ENCODE measurements at regions not wholly inside any gene's neighbourhood (a gene's known extent, or its start where the extent isn't known, plus 50 kb on each side); places are given as distances from the start of the nearest gene placed in this dataset.
"Not testable (repeated sequence)": the region's sequence is repeated elsewhere in the genome, so short reads cannot be mapped to it uniquely, and the experiment has no call there.

DNA sequence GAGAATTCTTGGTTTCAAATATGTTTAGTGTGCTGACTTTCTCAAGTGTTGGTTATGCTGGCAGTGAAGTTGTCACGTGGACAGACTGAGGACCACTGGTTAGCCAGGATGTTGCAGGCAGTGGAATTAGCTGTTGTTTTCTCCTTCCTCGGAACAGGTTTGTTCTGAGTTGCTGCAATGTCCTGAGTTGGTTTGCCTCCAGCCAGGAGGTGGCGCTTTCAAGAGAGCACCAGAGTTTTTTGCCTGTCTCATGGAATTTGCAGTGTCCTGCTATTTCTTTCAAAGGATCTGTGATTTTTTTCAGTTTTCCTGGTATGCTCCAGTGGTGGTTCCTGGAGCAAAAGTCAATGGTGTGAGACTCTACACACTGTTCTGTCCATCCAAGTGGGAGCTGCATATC is 158.1 kb upstream of the CXorf66 start:
- intact Hi-C loops (cut with micrococcal nuclease; ENCODE audit: unreplicated experiment), result no loop called here
- BruUV-seq (replicated peaks), result no TSS peak
- CTCF ChIA-PET, result no interaction called here

DNA sequence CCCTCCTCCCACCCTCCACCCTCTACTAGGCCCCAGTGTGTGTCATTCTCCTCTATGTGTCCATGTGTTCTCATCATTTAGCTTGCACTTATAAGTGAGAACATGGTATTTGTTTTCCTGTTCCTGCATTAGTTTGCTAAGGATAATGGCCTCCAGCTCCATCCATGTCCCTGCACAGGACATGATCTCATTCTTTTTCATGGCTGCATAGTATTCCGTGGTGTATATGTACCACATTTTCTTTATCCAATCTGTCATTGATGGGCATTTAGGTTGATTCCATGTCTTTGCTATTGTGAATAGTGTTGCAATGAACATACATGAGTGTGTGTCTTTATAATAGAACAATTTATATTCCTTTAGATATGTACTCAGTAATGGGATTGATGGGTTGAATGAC is 148.7 kb upstream of the CXorf66 start:
- DNase-seq (ENCODE audit: low read depth, low spot score); ATAC-seq; in situ Hi-C loops (cut with HindIII; ENCODE audit: low pct_unique_long_range_greater_than_20kb, low sequenced_read_pairs); H3K4me1 ChIP-seq (ENCODE audit: control insufficient read depth, insufficient read depth, low read length); intact Hi-C loops (cut with micrococcal nuclease; ENCODE audit: unreplicated experiment); BruUV-seq (replicated peaks); H3K4me3 ChIP-seq (ENCODE audit: low read depth in 2 of 2, low read length in 2 of 2); H3K27ac ChIP-seq (ENCODE audit: low read length); POLR2A ChIA-PET; CTCF ChIA-PET; H3K36me3 ChIP-seq (ENCODE audit: control insufficient read depth, insufficient read depth, low read length); H3K27me3 ChIP-seq (ENCODE audit: control insufficient read depth, insufficient read depth, low read length); H3K9me3 ChIP-seq (ENCODE audit: control insufficient read depth, insufficient read depth, low read depth, low read length): not testable (repeated sequence)

More for the DNA sequence above, 158.1 kb upstream of the CXorf66 start:
- no peak for DNase-seq (ENCODE audit: low read depth, low spot score)
- H3K27ac ChIP-seq (ENCODE audit: low read length), result no peak overlapping the region
- no peaks in the 10 kb centered on the region for H3K4me1 ChIP-seq (ENCODE audit: control insufficient read depth, insufficient read depth, low read length)
- in situ Hi-C loops (cut with HindIII; ENCODE audit: low pct_unique_long_range_greater_than_20kb, low sequenced_read_pairs), result no loop called here
- H3K27me3 ChIP-seq (ENCODE audit: control insufficient read depth, insufficient read depth, low read length), result no peaks in the 10 kb centered on the region
- POLR2A ChIA-PET, result no interaction called here
- no peak overlapping the region for H3K4me3 ChIP-seq (ENCODE audit: low read depth in 2 of 2, low read length in 2 of 2)
- H3K36me3 ChIP-seq (ENCODE audit: control insufficient read depth, insufficient read depth, low read length), result no peaks in the 10 kb centered on the region
- no peaks in the 10 kb centered on the region for H3K9me3 ChIP-seq (ENCODE audit: control insufficient read depth, insufficient read depth, low read depth, low read length)
- ATAC-seq, result no peak
- TF ChIP-seq, protein P1, sequence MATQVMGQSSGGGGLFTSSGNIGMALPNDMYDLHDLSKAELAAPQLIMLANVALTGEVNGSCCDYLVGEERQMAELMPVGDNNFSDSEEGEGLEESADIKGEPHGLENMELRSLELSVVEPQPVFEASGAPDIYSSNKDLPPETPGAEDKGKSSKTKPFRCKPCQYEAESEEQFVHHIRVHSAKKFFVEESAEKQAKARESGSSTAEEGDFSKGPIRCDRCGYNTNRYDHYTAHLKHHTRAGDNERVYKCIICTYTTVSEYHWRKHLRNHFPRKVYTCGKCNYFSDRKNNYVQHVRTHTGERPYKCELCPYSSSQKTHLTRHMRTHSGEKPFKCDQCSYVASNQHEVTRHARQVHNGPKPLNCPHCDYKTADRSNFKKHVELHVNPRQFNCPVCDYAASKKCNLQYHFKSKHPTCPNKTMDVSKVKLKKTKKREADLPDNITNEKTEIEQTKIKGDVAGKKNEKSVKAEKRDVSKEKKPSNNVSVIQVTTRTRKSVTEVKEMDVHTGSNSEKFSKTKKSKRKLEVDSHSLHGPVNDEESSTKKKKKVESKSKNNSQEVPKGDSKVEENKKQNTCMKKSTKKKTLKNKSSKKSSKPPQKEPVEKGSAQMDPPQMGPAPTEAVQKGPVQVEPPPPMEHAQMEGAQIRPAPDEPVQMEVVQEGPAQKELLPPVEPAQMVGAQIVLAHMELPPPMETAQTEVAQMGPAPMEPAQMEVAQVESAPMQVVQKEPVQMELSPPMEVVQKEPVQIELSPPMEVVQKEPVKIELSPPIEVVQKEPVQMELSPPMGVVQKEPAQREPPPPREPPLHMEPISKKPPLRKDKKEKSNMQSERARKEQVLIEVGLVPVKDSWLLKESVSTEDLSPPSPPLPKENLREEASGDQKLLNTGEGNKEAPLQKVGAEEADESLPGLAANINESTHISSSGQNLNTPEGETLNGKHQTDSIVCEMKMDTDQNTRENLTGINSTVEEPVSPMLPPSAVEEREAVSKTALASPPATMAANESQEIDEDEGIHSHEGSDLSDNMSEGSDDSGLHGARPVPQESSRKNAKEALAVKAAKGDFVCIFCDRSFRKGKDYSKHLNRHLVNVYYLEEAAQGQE (IDR thresholded peaks at IDR 0.05; ENCODE audit: insufficient read depth in 1 of 2, low read depth in 2 of 2, low read length in 1 of 2), result no peak
- TF ChIP-seq, protein P2, sequence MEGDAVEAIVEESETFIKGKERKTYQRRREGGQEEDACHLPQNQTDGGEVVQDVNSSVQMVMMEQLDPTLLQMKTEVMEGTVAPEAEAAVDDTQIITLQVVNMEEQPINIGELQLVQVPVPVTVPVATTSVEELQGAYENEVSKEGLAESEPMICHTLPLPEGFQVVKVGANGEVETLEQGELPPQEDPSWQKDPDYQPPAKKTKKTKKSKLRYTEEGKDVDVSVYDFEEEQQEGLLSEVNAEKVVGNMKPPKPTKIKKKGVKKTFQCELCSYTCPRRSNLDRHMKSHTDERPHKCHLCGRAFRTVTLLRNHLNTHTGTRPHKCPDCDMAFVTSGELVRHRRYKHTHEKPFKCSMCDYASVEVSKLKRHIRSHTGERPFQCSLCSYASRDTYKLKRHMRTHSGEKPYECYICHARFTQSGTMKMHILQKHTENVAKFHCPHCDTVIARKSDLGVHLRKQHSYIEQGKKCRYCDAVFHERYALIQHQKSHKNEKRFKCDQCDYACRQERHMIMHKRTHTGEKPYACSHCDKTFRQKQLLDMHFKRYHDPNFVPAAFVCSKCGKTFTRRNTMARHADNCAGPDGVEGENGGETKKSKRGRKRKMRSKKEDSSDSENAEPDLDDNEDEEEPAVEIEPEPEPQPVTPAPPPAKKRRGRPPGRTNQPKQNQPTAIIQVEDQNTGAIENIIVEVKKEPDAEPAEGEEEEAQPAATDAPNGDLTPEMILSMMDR (IDR thresholded peaks at IDR 0.05), result peak; percentile 45
- TF ChIP-seq POLR2AphosphoS5 (IDR thresholded peaks at IDR 0.05; ENCODE audit: low read depth, low read length) (no peak), TCF7L2 (IDR thresholded peaks at IDR 0.05; ENCODE audit: low read depth, low read length) (no peak), SIN3A (IDR thresholded peaks at IDR 0.05; ENCODE audit: borderline replicate concordance, insufficient read depth, low read depth, low read length) (no peak)

DNA sequence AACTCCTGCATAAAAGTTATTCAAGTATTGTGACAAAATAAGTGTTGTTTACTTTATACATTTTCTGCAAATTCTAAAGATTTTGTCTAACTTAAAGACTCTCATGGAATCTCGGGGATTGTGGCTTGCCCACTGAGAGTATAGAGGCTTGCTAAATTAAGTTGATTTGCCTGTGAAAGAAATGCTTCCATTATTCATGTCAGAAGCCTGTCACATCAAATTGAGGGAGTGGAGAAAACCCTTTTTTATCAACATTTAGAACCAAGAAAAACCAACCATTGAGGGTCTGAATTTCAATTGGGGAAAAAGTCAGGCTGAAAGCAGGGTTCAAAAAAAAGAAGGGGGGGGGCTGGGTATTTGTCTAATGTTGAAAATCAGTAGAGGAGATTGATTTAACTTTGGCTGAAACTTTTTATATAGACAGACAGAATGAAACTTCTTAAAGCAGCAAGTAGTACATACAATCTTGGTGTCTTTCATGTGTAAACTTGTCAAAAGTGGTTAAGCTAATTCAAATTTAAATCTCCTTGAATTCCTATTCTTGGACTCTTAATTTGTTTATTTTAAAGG is 144.8 kb upstream of the CXorf66 start:
- POLR2A ChIA-PET, result no interaction called here
- CTCF ChIA-PET, result no interaction called here
- no peaks in the 10 kb centered on the region; the same call in 1 of the 2 replicates for H3K27me3 ChIP-seq (ENCODE audit: control insufficient read depth, insufficient read depth, low read length)
- no peak for ATAC-seq
- TF ChIP-seq POLR2AphosphoS5 (IDR thresholded peaks at IDR 0.05; ENCODE audit: low read depth, low read length), result no peak
- TF ChIP-seq, protein P1 (IDR thresholded peaks at IDR 0.05; ENCODE audit: insufficient read depth in 1 of 2, low read depth in 2 of 2, low read length in 1 of 2), result no peak
- TF ChIP-seq, protein P2 (IDR thresholded peaks at IDR 0.05), result no peak
- no peak for TF ChIP-seq SIN3A (IDR thresholded peaks at IDR 0.05; ENCODE audit: borderline replicate concordance, insufficient read depth, low read depth, low read length)
- no peak for TF ChIP-seq TCF7L2 (IDR thresholded peaks at IDR 0.05; ENCODE audit: low read depth, low read length)
- DNase-seq (ENCODE audit: low read depth, low spot score), result no peak
- in situ Hi-C loops (cut with HindIII; ENCODE audit: low pct_unique_long_range_greater_than_20kb, low sequenced_read_pairs) (no loop called here), intact Hi-C loops (cut with micrococcal nuclease; ENCODE audit: unreplicated experiment) (no loop called here)
- no peaks in the 10 kb centered on the region for H3K4me1 ChIP-seq (ENCODE audit: control insufficient read depth, insufficient read depth, low read length)
- H3K36me3 ChIP-seq (ENCODE audit: control insufficient read depth, insufficient read depth, low read length), result no peaks in the 10 kb centered on the region
- no peaks in the 10 kb centered on the region for H3K9me3 ChIP-seq (ENCODE audit: control insufficient read depth, insufficient read depth, low read depth, low read length)
- no TSS peak for BruUV-seq (replicated peaks)
- H3K4me3 ChIP-seq (ENCODE audit: low read depth in 2 of 2, low read length in 2 of 2), result no peak overlapping the region
- no peak overlapping the region for H3K27ac ChIP-seq (ENCODE audit: low read length)
